Ishikawa (cell line): ENCODE measurements at regions not wholly inside any gene's neighbourhood (a gene's known extent, or its start where the extent isn't known, plus 50 kb on each side); places are given as distances from the start of the nearest gene placed in this dataset.

Source experiments
- CEBPB ChIP-seq: IDR thresholded peaks from 2 replicates; pipeline ENCODE4 v1.6.1; 2012
- CREB1 ChIP-seq: IDR thresholded peaks from 2 replicates; pipeline ENCODE4 v1.6.1; 2012; ENCODE audit warnings: low read depth
- EGR1 ChIP-seq: IDR thresholded peaks from 2 replicates; pipeline ENCODE4 v1.6.1; 2012
- EP300 ChIP-seq: IDR thresholded peaks from 2 replicates; pipeline ENCODE4 v1.6.1; 2012; ENCODE audit warnings: borderline replicate concordance
- FOXM1 ChIP-seq: IDR thresholded peaks from 2 replicates; pipeline ENCODE4 v1.6.1; 2012; ENCODE audit warnings: low read depth, borderline replicate concordance
- MAX ChIP-seq: IDR thresholded peaks from 2 replicates; pipeline ENCODE4 v1.6.1; 2012
- NFIC ChIP-seq: IDR thresholded peaks from 2 replicates; pipeline ENCODE4 v1.6.1; 2012
- RAD21 ChIP-seq: IDR thresholded peaks from 2 replicates; pipeline ENCODE4 v1.6.1; 2012; ENCODE audit warnings: low read depth
- REST ChIP-seq: IDR thresholded peaks from 2 replicates; pipeline ENCODE4 v1.6.1; 2012; ENCODE audit warnings: low read depth, mild to moderate bottlenecking
- TAF1 ChIP-seq: IDR thresholded peaks from 2 replicates; pipeline ENCODE4 v1.6.1; 2012; ENCODE audit warnings: low read depth, mild to moderate bottlenecking
- TCF12 ChIP-seq: IDR thresholded peaks from 2 replicates; pipeline ENCODE4 v1.6.1; 2012; ENCODE audit warnings: low read depth
- TEAD4 ChIP-seq: IDR thresholded peaks from 2 replicates; pipeline ENCODE4 v1.6.1; 2012
- USF1 ChIP-seq: IDR thresholded peaks from 2 replicates; pipeline ENCODE4 v1.6.1; 2012
- YY1 ChIP-seq: IDR thresholded peaks from 2 replicates; pipeline ENCODE4 v1.6.1; 2012; ENCODE audit warnings: low read depth
- ZBTB7A ChIP-seq: IDR thresholded peaks from 2 replicates; pipeline ENCODE4 v1.6.1; 2012; ENCODE audit warnings: low read depth

GRCh38 chr10:128178302-128178958 lies 52.2 kb upstream of the MKI67 start:
- TF ChIP-seq USF1 (no peak), EGR1 (no peak), RAD21 (peak; percentile 23), FOXM1 (no peak), ZBTB7A (no peak), CEBPB (no peak), YY1 (no peak), EP300 (no peak)

- TF ChIP-seq MAX (no peak), USF1 (no peak), RAD21 (no peak), ZBTB7A (no peak), YY1 (no peak), REST (no peak), CEBPB (no peak), FOXM1 (no peak), TEAD4 (no peak), NFIC (no peak), EP300 (no peak), CREB1 (no peak), TCF12 (no peak), TAF1 (no peak)
Observed at GRCh38 chr10:128180843-128181242, 54.6 kb upstream of the MKI67 start.

- TF ChIP-seq EGR1 (no peak), YY1 (no peak)
Observed at GRCh38 chr10:128185627-128186026, 59.4 kb upstream of the MKI67 start.

- no peak for TF ChIP-seq NFIC
- no peak for TF ChIP-seq YY1
- TF ChIP-seq CEBPB: no peak
- no peak for TF ChIP-seq TAF1
- TF ChIP-seq TCF12: no peak
- no peak for TF ChIP-seq EP300
- no peak for TF ChIP-seq USF1
Observed at GRCh38 chr10:128186959-128187787, 61.0 kb upstream of the MKI67 start.

- TF ChIP-seq EP300 (no peak), EGR1 (no peak), YY1 (no peak), CEBPB (no peak), FOXM1 (no peak), MAX (no peak), TAF1 (no peak), REST (no peak), RAD21 (no peak), USF1 (no peak), TCF12 (no peak), CREB1 (no peak), TEAD4 (no peak), ZBTB7A (no peak), NFIC (no peak)
Observed at GRCh38 chr10:128187788-128188185, 61.6 kb upstream of the MKI67 start.
